ENCODE measurements at regions not wholly inside any gene's neighbourhood (a gene's known extent, or its start where the extent isn't known, plus 50 kb on each side); places are given as distances from the start of the nearest gene placed in this dataset.

DNA sequence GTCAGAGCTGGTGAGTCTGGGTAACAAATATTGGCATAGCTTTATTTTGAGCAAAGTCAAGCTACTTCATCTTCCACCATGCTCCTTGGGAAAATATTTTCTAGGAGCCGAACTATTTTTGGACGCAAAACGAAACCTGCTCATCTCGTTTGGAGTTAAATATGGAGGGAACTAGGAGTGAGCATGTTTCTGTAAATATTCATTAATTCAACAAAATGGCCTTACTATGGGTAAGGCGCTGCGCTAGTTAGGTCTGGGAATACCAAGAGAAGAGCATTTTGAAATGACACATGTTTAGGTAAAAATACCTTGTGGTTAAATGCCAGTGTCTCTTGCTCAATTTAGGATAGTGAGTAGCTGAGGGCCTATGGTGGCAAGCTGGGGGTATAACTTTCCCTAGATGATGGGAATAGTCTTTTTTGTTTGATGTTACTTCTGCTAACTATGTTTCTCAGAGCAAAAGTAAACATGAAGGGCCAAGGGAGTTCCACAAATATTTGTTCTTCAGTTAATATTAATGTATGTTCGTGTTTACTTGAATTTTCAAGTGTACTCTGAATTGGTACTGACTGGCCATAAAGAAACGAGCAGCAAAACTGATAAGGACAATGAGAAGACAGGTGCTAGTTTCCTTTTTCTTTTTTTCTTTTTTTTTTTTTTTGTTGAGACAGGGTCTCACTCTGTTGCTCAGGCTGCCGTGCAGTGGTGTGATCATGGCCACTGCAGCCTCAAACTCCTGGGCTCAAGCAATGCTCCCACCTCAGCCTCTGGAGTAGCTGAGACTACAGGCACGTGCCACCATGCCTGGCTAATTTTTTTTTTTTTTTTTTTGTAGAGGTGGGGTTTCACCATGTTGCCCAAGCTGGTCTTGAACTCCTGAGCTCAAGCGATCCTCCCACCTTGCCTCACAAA is 77.7 kb downstream of the MAP1LC3B2 start:
- peaks cover 0 to 18% (median 11%) of the 10 kb centered on the region in 4 donors for H3K4me1 ChIP-seq

DNA sequence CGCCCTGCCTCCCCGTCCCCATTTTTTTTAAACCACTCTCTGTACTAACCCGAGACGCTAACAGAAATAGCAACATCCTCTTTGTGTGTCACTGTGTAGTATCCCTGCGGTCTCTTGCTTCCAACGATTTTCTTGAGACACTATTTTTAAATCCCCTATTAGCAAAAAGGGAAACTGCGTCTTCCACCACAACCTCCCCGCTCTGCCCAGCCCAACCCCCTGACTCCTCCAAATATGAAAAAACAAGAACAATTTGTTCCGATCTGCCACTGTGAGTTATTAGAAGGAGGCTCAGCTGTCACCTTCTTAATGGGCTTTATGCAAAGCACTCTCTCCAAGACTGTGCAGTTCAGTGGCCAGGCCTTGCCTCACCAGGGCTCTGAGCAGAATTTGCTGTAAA is 76.3 kb downstream of the MAP1LC3B2 start:
- Histone ChIP-seq H3K9me3 (no peaks in the 10 kb centered on the region), H3K4me3 (no peak overlapping the region), H3K27ac (peak overlapping the region in 1 of 4 donors; percentile 56), H3K36me3 (no peaks in the 10 kb centered on the region), H3K27me3 (no peaks in the 10 kb centered on the region), H3K4me1 (peaks cover 0 to 21% (median 11%) of the 10 kb centered on the region in 4 donors)
- TF ChIP-seq EP300 (IDR thresholded peaks at IDR 0.05; ENCODE audit: low read depth): no peak
- no peak for TF ChIP-seq POLR2AphosphoS5 (IDR thresholded peaks at IDR 0.05)
- no peak for TF ChIP-seq POLR2A (IDR thresholded peaks at IDR 0.05)
- TF ChIP-seq, protein P1, sequence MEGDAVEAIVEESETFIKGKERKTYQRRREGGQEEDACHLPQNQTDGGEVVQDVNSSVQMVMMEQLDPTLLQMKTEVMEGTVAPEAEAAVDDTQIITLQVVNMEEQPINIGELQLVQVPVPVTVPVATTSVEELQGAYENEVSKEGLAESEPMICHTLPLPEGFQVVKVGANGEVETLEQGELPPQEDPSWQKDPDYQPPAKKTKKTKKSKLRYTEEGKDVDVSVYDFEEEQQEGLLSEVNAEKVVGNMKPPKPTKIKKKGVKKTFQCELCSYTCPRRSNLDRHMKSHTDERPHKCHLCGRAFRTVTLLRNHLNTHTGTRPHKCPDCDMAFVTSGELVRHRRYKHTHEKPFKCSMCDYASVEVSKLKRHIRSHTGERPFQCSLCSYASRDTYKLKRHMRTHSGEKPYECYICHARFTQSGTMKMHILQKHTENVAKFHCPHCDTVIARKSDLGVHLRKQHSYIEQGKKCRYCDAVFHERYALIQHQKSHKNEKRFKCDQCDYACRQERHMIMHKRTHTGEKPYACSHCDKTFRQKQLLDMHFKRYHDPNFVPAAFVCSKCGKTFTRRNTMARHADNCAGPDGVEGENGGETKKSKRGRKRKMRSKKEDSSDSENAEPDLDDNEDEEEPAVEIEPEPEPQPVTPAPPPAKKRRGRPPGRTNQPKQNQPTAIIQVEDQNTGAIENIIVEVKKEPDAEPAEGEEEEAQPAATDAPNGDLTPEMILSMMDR (IDR thresholded peaks at IDR 0.05): no peak
- DNase-seq: peak; percentile 16
- intact Hi-C loops (cut with DNase I; ENCODE audit: low total_unique reads) (loop anchor here (2.0 kb wide), 1 partner anchor 25 kb away; no protein-coding TSS in a partner anchor), in situ Hi-C loops (cut with MboI; ENCODE audit: low pct_ligation_motif_present in 1 of 4, low pct_unique_long_range_greater_than_20kb in 1 of 4, low sequenced_read_pairs in 3 of 4) (no loop called here)
- 67 to 76% methylated on average over 9 of the region's 9 CpGs for WGBS, 2 donors (ENCODE audit: low coverage in 1 of 2)

More for the DNA sequence above, 77.7 kb downstream of the MAP1LC3B2 start:
- whole genome bisulfite sequencing, 2 donors (ENCODE audit: low coverage in 1 of 2): 57 to 60% methylated on average over 11 of the region's 11 CpGs
- Histone ChIP-seq H3K27ac (peak overlapping the region in 1 of 4 donors; percentile 56), H3K4me3 (no peak overlapping the region), H3K27me3 (no peaks in the 10 kb centered on the region), H3K9me3 (no peaks in the 10 kb centered on the region), H3K36me3 (no peaks in the 10 kb centered on the region)
- in situ Hi-C loops (cut with MboI; ENCODE audit: low pct_ligation_motif_present in 1 of 4, low pct_unique_long_range_greater_than_20kb in 1 of 4, low sequenced_read_pairs in 3 of 4): no loop called here
- intact Hi-C loops (cut with DNase I; ENCODE audit: low total_unique reads): no loop called here
- TF ChIP-seq POLR2AphosphoS5 (IDR thresholded peaks at IDR 0.05) (no peak), EP300 (IDR thresholded peaks at IDR 0.05; ENCODE audit: low read depth) (no peak), POLR2A (IDR thresholded peaks at IDR 0.05) (no peak)
- TF ChIP-seq, protein P1 (IDR thresholded peaks at IDR 0.05): no peak
- no peak for DNase-seq

DNA sequence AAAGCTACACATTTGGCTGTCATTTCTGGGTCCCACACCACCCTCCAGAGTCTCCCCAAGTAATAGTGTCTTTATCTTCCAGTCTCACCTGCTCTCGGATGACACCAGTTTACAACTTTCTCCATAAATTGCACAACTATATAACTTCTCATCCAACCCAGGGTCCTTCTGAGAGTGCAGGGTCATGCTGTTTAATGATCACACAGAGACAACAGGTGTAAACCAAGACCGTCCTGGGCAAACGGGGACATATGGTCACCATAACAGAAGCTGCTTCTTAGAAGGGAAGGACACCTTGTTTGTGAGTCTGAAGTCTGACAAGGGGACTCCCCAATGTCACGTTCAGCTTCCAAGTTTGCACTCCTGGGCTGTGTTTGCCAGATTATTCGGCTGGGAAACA is 74.3 kb downstream of the MAP1LC3B2 start:
- no peak for DNase-seq
- WGBS, 2 donors (ENCODE audit: low coverage in 1 of 2): 53% methylated on average over 5 of the region's 5 CpGs; no CpG with 5 or more reads in 1 of the 2 donors
- intact Hi-C loops (cut with DNase I; ENCODE audit: low total_unique reads) (no loop called here), in situ Hi-C loops (cut with MboI; ENCODE audit: low pct_ligation_motif_present in 1 of 4, low pct_unique_long_range_greater_than_20kb in 1 of 4, low sequenced_read_pairs in 3 of 4) (no loop called here)
- no peaks in the 10 kb centered on the region for H3K9me3 ChIP-seq
- H3K4me1 ChIP-seq: peaks cover 0 to 13% (median 11%) of the 10 kb centered on the region in 4 donors
- H3K27me3 ChIP-seq: no peaks in the 10 kb centered on the region
- no peak overlapping the region for H3K27ac ChIP-seq
- H3K36me3 ChIP-seq: no peaks in the 10 kb centered on the region
- H3K4me3 ChIP-seq: no peak overlapping the region
- TF ChIP-seq, protein P1 (IDR thresholded peaks at IDR 0.05): no peak
- TF ChIP-seq POLR2A (IDR thresholded peaks at IDR 0.05) (no peak), EP300 (IDR thresholded peaks at IDR 0.05; ENCODE audit: low read depth) (no peak), POLR2AphosphoS5 (IDR thresholded peaks at IDR 0.05) (no peak)

DNA sequence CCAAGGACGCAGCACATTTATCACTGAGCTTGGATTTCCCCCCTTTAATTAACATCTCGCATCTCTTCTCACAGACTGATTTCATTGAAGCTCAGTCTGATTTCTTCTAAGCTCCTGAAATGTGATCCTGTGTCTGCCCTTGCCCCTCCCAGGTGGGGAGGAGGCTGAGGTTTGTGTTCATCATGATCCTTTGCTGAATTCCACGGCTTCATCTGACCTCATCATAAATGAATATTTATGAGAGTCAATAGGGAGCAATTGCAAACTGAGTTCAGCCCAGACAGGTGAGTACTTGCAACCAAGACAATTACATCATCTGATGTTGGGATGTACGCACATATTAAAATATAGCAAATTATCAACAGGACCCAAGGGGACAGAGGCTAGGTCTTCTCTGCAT is 72.4 kb downstream of the MAP1LC3B2 start:
- Histone ChIP-seq H3K4me1 (peaks cover 0 to 5% (median 3%) of the 10 kb centered on the region in 4 donors), H3K27ac (no peak overlapping the region), H3K27me3 (no peaks in the 10 kb centered on the region), H3K4me3 (no peak overlapping the region), H3K36me3 (no peaks in the 10 kb centered on the region), H3K9me3 (no peaks in the 10 kb centered on the region)
- intact Hi-C loops (cut with DNase I; ENCODE audit: low total_unique reads): no loop called here
- in situ Hi-C loops (cut with MboI; ENCODE audit: low pct_ligation_motif_present in 1 of 4, low pct_unique_long_range_greater_than_20kb in 1 of 4, low sequenced_read_pairs in 3 of 4): no loop called here
- no peak for DNase-seq
- WGBS, 2 donors (ENCODE audit: low coverage in 1 of 2): 91 to 100% methylated on average over 2 to 4 of the region's 4 CpGs
- TF ChIP-seq, protein P1 (IDR thresholded peaks at IDR 0.05): no peak
- TF ChIP-seq EP300 (IDR thresholded peaks at IDR 0.05; ENCODE audit: low read depth) (no peak), POLR2A (IDR thresholded peaks at IDR 0.05) (no peak), POLR2AphosphoS5 (IDR thresholded peaks at IDR 0.05) (no peak)
